IgD-negative memory B cell (primary cell): ENCODE measurements at regions not wholly inside any gene's neighbourhood (a gene's known extent, or its start where the extent isn't known, plus 50 kb on each side); places are given as distances from the start of the nearest gene placed in this dataset.

Experiments used
- H3K27ac Mint-ChIP-seq, 3 donors: one replicate each; pipeline ENCODE4 v1.8.0; 2020 to 2022; ENCODE audit warnings: mild to moderate bottlenecking in 3 of 3, mixed read lengths in 3 of 3, moderate library complexity in 1 of 3
- H3K27me3 Mint-ChIP-seq: one replicate; pipeline ENCODE4 v1.8.0; 2021; ENCODE audit warnings: mixed read lengths
- H3K36me3 Mint-ChIP-seq: one replicate; pipeline ENCODE4 v1.8.0; 2020; ENCODE audit warnings: mild to moderate bottlenecking, mixed read lengths
- H3K4me1 Mint-ChIP-seq, 3 donors: one replicate each; pipeline ENCODE4 v1.8.0; 2020 to 2022; ENCODE audit warnings: mixed read lengths in 3 of 3, mild to moderate bottlenecking in 1 of 3
- H3K4me3 Mint-ChIP-seq, 4 donors: one replicate each; pipeline ENCODE4 v1.8.0; 2020 to 2022; ENCODE audit warnings: mild to moderate bottlenecking in 4 of 4, mixed read lengths in 4 of 4, moderate library complexity in 3 of 4
- H3K9me3 Mint-ChIP-seq, 3 donors: one replicate each; pipeline ENCODE4 v1.8.0; 2020 to 2021; ENCODE audit warnings: mixed read lengths in 3 of 3, mild to moderate bottlenecking in 1 of 3

GRCh38 chr3:42037318-42037945 is 53.7 kb upstream of the TRAK1 start:
- Mint-ChIP-seq H3K27ac (peak overlapping the region; percentile 29 to 77 (median 55)), H3K4me1 (peaks cover 52 to 66% (median 61%) of the 10 kb centered on the region in 3 donors), H3K36me3 (peaks cover 12% of the 10 kb centered on the region), H3K27me3 (no peaks in the 10 kb centered on the region), H3K9me3 (peaks cover 0 to 2% (median 0%) of the 10 kb centered on the region in 3 donors), H3K4me3 (peak overlapping the region in 3 of 4 donors; percentile 2 to 45 (median 3))

GRCh38 chr3:42036483-42036823 is 54.7 kb upstream of the TRAK1 start:
- Mint-ChIP-seq H3K27me3 (no peaks in the 10 kb centered on the region), H3K9me3 (peaks cover 0 to 2% (median 0%) of the 10 kb centered on the region in 3 donors), H3K36me3 (peaks cover 12% of the 10 kb centered on the region), H3K4me1 (peaks cover 53 to 71% (median 66%) of the 10 kb centered on the region in 3 donors), H3K4me3 (peak overlapping the region in 2 of 4 donors; percentile 43 to 70), H3K27ac (peak overlapping the region; percentile 47 to 83 (median 82))

GRCh38 chr3:42035816-42036482 is 55.2 kb upstream of the TRAK1 start:
- Mint-ChIP-seq H3K4me1 (peaks cover 51 to 70% (median 64%) of the 10 kb centered on the region in 3 donors), H3K27ac (peak overlapping the region; percentile 47 to 83 (median 82)), H3K36me3 (peaks cover 12% of the 10 kb centered on the region), H3K27me3 (no peaks in the 10 kb centered on the region), H3K4me3 (peak overlapping the region in 3 of 4 donors; percentile 43 to 80 (median 70)), H3K9me3 (no peaks in the 10 kb centered on the region)

GRCh38 chr3:42035007-42035406 is 56.1 kb upstream of the TRAK1 start:
- Mint-ChIP-seq H3K27ac (peak overlapping the region in 1 of 3 donors; percentile 60), H3K4me1 (peaks cover 47 to 64% (median 59%) of the 10 kb centered on the region in 3 donors), H3K4me3 (no peak overlapping the region), H3K27me3 (no peaks in the 10 kb centered on the region), H3K9me3 (no peaks in the 10 kb centered on the region), H3K36me3 (peaks cover 12% of the 10 kb centered on the region)

GRCh38 chr3:42033741-42034140 is 57.4 kb upstream of the TRAK1 start:
- Mint-ChIP-seq H3K36me3 (peaks cover 9% of the 10 kb centered on the region), H3K4me3 (no peak overlapping the region), H3K27me3 (no peaks in the 10 kb centered on the region), H3K4me1 (peaks cover 45 to 62% (median 60%) of the 10 kb centered on the region in 3 donors), H3K27ac (no peak overlapping the region), H3K9me3 (no peaks in the 10 kb centered on the region)

GRCh38 chr3:42032693-42033349 is 58.3 kb upstream of the TRAK1 start:
- no peak overlapping the region for H3K27ac Mint-ChIP-seq
- H3K4me1 Mint-ChIP-seq: peaks cover 48 to 66% (median 63%) of the 10 kb centered on the region in 3 donors
- peaks cover 0 to 2% (median 0%) of the 10 kb centered on the region in 3 donors for H3K9me3 Mint-ChIP-seq
- no peaks in the 10 kb centered on the region for H3K27me3 Mint-ChIP-seq
- H3K36me3 Mint-ChIP-seq: peaks cover 9% of the 10 kb centered on the region
- no peak overlapping the region for H3K4me3 Mint-ChIP-seq

- H3K27ac Mint-ChIP-seq: peak overlapping the region in 2 of 3 donors; percentile 9 to 64
- no peaks in the 10 kb centered on the region for H3K27me3 Mint-ChIP-seq
- no peak overlapping the region for H3K4me3 Mint-ChIP-seq
- H3K4me1 Mint-ChIP-seq: peaks cover 39 to 57% (median 54%) of the 10 kb centered on the region in 3 donors
- peaks cover 0 to 2% (median 0%) of the 10 kb centered on the region in 3 donors for H3K9me3 Mint-ChIP-seq
- H3K36me3 Mint-ChIP-seq: peaks cover 8% of the 10 kb centered on the region
Measured at GRCh38 chr3:42031808-42032480, 59.2 kb upstream of the TRAK1 start.

- H3K4me3 Mint-ChIP-seq: peak overlapping the region in 1 of 4 donors; percentile 2
- no peaks in the 10 kb centered on the region for H3K27me3 Mint-ChIP-seq
- H3K27ac Mint-ChIP-seq: peak overlapping the region; percentile 8 to 93 (median 36)
- H3K4me1 Mint-ChIP-seq: peaks cover 44 to 51% (median 51%) of the 10 kb centered on the region in 3 donors
- H3K36me3 Mint-ChIP-seq: no peaks in the 10 kb centered on the region
- H3K9me3 Mint-ChIP-seq: peaks cover 0 to 2% (median 0%) of the 10 kb centered on the region in 3 donors
Measured at GRCh38 chr3:42028474-42028873, 62.7 kb upstream of the TRAK1 start.

GRCh38 chr3:42027571-42027970 is 63.6 kb upstream of the TRAK1 start:
- Mint-ChIP-seq H3K27me3 (no peaks in the 10 kb centered on the region), H3K9me3 (peaks cover 0 to 2% (median 0%) of the 10 kb centered on the region in 3 donors), H3K4me1 (peaks cover 49 to 55% (median 53%) of the 10 kb centered on the region in 3 donors), H3K4me3 (no peak overlapping the region), H3K27ac (no peak overlapping the region), H3K36me3 (no peaks in the 10 kb centered on the region)

GRCh38 chr3:42025370-42026138 is 63.7 kb upstream of the ULK4 start:
- no peaks in the 10 kb centered on the region for H3K27me3 Mint-ChIP-seq
- H3K4me1 Mint-ChIP-seq: peaks cover 56 to 62% (median 56%) of the 10 kb centered on the region in 3 donors
- H3K9me3 Mint-ChIP-seq: peaks cover 0 to 2% (median 0%) of the 10 kb centered on the region in 3 donors
- H3K27ac Mint-ChIP-seq: peak overlapping the region; percentile 32 to 91 (median 90)
- H3K4me3 Mint-ChIP-seq: peak overlapping the region in 3 of 4 donors; percentile 31 to 83 (median 41)
- H3K36me3 Mint-ChIP-seq: no peaks in the 10 kb centered on the region

- no peaks in the 10 kb centered on the region for H3K36me3 Mint-ChIP-seq
- peaks cover 60 to 66% (median 63%) of the 10 kb centered on the region in 3 donors for H3K4me1 Mint-ChIP-seq
- H3K27ac Mint-ChIP-seq: peak overlapping the region; percentile 54 to 91 (median 90)
- no peaks in the 10 kb centered on the region for H3K27me3 Mint-ChIP-seq
- peaks cover 0 to 2% (median 0%) of the 10 kb centered on the region in 3 donors for H3K9me3 Mint-ChIP-seq
- peak overlapping the region in 3 of 4 donors; percentile 31 to 83 (median 41) for H3K4me3 Mint-ChIP-seq
Measured at GRCh38 chr3:42024591-42025351, 62.9 kb upstream of the ULK4 start.

- Mint-ChIP-seq H3K27ac (no peak overlapping the region), H3K4me3 (peak overlapping the region in 1 of 4 donors; percentile 83), H3K9me3 (peaks cover 0 to 1% (median 0%) of the 10 kb centered on the region in 3 donors), H3K36me3 (no peaks in the 10 kb centered on the region), H3K4me1 (peaks cover 60 to 69% (median 66%) of the 10 kb centered on the region in 3 donors), H3K27me3 (no peaks in the 10 kb centered on the region)
Measured at GRCh38 chr3:42023380-42023779, 61.5 kb upstream of the ULK4 start.

GRCh38 chr3:42022355-42022754 is 60.5 kb upstream of the ULK4 start:
- H3K9me3 Mint-ChIP-seq: no peaks in the 10 kb centered on the region
- peaks cover 63 to 72% (median 64%) of the 10 kb centered on the region in 3 donors for H3K4me1 Mint-ChIP-seq
- no peaks in the 10 kb centered on the region for H3K27me3 Mint-ChIP-seq
- H3K36me3 Mint-ChIP-seq: no peaks in the 10 kb centered on the region
- H3K4me3 Mint-ChIP-seq: peak overlapping the region in 2 of 4 donors; percentile 52 to 63
- H3K27ac Mint-ChIP-seq: peak overlapping the region in 1 of 3 donors; percentile 66
